GM19397 (cell line): ENCODE measurements at regions not wholly inside any gene's neighbourhood (a gene's known extent, or its start where the extent isn't known, plus 50 kb on each side); places are given as distances from the start of the nearest gene placed in this dataset.
A peak's percentile ranks its signal among the peaks of the same experiment; 100 is the strongest.
"Not testable (repeated sequence)": the region's sequence is repeated elsewhere in the genome, so short reads cannot be mapped to it uniquely, and the experiment has no call there.

Experiments
- ATAC-seq: cut with Tn5 transposase; IDR thresholded peaks from one replicate; pipeline ENCODE4 v1.9.1; 2021; ENCODE audit warnings: mild to moderate bottlenecking, moderate library complexity; ENCODE audit not compliant: unreplicated experiment

DNA sequence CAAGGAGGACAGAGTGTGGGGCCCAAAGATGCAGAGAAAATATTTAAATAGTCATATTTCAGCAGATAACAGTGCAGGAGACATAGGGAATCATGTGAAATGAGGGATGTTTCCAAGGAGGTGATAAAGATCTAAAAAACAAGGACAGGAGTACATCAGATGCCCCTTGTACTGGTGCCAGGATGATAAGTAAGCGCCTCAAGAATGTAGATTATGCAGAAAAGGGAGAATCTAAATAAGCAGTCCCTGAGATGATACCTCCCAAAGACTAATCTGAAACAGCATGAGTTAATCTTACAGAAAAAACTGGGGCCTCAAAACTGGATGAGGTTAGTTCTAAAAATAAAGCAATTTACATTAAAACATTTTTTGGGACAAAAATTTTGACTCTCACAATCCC is 136.1 kb upstream of the WDFY3 start:
- no peak for ATAC-seq

DNA sequence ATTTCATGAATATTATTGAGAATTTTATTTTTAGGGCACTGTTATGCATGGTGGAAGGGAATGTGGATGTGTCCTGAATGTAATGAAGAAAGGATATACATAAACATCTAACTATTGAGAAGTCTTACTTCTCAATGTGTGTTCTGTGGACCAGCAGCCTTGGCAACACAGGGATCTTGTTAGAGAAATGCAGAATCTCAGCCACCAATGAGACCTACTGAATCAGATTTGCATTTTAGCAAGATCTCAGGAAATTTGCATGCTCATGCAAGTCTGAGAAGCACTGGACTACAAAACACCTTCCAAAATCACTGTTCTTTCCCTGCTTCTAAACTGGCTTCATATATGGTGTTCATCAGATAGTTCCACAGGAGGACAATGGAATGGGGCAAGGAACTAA is 139.7 kb upstream of the WDFY3 start:
- no peak for ATAC-seq

DNA sequence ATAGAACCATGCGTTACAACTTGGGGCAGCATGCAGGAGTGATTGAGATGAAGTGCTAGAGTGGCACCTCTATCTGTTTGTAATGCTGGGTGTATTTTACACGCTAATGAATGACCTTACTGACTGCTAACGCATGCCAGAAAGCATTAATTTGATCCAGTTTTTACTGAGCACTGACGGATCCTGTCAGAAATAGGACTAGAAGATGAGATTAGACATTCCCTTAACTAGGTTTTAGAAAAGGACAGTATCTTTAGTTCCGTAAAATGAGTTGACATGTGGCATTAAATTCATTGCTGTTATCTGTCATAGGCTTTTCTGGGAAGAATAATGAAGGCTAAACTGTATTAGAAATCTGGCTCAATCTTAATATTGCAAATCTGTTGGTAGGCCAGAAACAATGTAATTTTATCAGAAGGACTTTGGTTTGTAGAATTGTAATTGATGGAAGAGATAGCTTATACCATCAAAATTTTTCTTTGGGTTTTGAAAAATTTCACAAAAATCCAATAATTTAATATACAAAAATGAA is 140.4 kb upstream of the WDFY3 start:
- no peak for ATAC-seq

DNA sequence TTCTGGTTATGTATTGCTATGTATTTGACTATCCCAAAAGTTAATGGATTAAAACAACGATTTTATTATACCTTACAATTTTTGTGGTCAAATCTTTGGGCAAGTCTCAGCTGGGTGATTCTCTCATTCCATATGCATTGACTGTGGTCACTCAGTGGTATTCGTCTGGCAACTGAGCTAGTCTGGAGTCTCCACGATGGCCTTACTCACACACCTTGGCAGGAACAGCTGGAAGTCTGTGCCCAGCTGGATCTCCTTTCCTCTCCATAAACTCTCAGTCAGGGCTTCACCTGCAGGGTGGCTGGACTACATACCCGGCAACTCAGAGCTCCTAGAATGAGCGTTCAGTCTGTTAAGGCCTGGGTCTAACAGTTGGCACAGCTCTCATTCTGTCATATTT is 141.1 kb upstream of the WDFY3 start:
- ATAC-seq: no peak

DNA sequence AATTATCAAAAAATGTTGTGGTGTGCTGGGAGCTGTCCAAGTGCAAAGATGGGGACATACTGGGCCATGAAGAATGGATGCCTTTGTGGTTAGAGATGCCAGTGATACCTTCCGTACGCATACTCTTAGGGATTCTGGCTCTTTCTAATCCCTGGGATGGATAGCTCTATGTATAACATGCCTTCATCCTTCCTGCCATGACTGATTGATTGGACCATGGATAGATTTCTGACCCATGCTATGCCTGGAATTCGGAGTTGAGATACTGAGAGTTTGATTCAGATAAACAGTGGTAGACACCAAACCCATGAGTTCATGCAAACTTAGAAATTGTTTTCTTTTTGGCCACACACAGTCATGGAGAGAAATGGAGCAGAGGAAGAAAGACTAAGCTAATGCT is 147.2 kb upstream of the WDFY3 start:
- no peak for ATAC-seq

DNA sequence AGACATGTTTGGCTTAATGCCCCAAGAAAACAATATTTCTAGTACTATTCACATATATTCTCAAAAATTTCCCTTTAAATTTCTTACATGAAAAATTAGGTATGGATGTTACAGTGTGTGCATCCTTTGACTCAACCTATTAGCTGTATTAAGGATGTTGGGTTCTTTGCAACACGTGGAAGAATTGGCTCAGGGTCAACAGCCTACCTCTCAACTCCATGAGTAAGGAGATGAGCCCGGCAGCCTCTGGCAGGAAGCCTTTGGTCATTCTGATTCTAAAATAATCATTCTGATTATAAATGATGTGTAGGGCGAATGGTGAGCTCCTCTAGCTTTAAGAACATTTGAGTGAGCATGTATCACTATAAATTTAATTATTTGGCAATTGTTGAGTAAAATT is 148.0 kb upstream of the WDFY3 start:
- ATAC-seq: no peak

DNA sequence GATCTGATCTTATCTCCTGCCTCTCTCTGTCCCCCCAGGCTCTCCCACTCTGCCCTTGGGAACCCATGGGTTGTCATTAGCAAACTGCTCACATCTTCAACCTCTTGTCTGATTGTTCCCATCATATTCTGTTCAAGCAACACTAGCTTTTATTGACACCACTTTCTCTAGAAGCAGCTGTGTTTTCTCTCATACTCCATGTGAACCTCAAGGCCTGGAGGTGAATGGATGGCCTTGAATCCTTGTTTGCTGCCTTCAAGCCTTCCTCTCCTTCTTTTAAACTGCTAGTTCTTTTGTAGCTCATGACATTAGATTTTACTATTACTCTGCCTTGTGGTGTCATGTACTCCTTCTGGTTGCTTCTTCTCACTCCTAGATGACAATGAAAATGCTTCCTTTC is 149.5 kb upstream of the WDFY3 start:
- no peak for ATAC-seq

DNA sequence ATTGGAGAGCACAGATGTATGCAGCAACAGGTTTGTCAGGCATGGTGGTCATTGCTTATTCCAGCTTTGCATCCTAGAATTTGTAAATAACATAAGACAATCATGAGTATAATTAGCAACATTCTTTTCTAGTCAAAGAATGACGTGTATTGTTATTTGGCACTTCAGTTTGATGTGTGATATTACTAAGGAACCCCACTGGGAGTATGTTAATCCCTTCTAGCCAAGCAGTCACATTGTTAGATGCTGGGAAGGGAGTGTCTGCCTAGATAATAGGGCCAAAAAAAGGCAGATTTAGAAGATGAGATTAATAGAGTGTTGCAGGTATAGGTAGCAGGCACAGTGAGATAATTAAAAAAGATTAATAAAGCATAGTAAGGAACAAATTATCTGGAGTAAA is 159.2 kb upstream of the WDFY3 start:
- no peak for ATAC-seq

DNA sequence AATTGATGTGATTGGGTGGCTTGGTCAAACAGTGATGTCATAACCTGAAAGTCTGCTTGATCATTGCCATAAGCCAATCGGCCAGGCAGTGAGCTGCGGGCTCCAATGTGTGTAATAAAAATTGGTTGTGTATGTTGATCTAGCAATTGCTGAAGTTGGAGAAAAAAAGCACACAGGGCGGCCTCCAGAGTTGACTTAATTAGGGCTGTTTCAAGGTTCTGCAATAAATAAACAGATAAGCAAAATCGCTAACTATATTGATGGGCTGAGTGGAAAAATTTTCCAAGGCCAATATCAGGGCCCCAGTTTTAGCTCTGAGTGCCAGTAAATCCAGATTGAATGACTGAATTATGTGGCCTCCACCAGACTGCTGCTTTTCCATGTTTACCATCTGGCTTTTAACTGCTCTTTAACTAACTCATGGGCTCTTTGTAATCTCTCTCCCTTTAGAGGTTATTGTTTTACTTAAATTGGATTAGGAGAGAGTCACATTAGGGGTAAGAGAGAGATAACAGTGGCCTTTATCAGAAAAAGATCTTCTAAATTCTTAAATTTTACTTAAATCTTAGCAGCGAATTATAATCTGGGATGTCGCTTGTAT is 160.6 kb upstream of the WDFY3 start:
- no peak for ATAC-seq

DNA sequence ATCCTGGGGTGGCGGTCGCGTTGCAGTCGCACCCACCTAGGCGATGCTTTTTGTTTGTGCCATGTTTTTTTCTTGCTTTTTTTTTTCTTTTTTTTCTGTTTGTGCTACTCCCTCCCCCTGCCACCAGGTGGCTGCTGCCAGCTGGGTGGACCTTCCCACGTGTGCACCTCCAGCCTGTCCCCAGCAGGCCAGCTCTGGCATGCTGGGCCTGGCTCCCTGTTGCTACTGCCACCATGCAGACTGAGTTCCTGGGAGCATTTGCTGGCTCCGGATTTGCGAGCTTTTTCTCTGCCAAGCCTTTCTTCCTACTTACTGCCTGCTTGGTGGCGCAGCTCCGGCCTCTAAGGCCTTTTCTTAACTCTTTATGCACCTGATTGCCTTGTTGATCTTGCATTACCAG is 161.2 kb upstream of the WDFY3 start:
- peak; percentile 98 for ATAC-seq

DNA sequence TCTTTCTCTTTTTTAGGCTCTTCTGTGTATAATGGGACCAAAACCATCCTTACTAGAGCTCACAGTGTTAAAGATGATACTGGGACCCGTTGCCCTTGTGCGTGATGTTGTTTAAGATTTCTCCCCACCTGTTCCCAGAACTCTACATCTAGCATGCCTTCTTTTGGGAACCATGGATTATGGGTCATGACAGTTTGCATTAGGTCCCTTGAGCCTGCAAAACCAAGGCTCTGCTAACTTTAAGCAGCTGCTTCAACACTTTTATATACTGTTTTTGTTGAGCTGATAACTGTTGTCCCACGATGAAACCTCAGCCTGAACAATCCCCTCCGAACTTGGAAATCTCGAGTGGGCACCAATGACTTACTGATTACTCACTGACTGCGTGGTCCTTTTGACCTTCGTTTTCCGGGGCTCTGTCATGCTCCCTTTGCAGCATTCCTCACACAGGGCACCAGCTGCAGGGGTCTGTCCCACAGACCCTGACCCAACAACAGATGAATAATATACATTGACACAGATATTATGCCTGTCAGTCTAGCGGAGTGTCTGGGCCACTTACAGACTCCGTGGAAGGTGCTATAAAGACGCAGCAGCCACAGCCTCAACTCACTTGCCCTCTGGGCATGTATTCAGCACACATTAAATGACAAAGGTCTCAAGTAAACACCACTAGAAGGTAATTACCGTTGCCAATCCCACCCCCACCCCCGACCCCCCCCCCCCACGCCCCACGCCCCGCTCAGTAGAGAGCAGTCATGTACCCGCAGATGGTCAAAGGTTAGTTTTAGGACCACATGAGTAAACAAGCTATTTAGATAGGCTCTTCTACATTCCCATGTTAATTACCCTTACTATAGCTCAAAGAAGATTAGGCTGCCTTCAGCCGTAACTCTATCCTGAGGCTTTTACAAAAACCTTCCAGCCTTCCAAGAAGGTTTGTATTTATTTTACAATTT is 162.0 kb upstream of the WDFY3 start:
- ATAC-seq: no peak

DNA sequence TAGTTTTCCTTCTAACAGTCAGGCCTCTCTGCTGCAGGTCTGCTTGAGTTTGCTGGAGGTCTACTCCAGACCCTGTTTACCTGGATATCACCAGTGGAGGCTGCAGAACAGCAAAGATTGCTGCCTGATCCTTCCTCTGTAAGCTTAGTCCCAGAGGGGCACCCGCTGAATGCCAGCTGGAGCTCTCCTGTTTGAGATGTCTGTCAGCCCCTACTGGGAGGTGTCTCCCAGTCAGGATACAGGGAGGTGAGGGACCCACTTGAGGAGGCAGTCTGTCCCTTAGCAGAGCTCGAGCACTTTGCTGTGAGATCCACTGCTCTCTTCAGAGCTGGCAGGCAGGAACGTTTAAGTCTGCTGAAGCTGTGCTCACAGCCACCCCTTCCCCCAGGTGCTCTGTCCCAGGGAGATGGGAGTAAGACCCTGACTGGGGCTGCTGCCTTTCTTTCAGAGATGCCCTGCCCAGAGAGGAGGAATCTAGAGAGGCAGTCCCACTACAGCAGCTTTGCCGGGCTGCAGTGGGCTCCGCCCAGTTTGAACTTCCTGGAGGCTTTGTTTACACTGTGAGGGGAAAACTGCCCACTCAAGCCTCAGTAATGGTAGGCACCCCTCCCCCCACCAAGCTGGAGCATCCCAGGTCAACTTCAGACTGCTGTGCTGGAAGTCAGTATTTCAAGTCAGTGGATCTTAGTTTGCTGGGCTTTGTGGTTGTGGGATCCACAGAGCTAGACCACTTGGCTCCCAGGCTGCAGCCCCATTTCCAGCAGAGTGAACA is 163.1 kb upstream of the WDFY3 start:
- not testable (repeated sequence) for ATAC-seq

DNA sequence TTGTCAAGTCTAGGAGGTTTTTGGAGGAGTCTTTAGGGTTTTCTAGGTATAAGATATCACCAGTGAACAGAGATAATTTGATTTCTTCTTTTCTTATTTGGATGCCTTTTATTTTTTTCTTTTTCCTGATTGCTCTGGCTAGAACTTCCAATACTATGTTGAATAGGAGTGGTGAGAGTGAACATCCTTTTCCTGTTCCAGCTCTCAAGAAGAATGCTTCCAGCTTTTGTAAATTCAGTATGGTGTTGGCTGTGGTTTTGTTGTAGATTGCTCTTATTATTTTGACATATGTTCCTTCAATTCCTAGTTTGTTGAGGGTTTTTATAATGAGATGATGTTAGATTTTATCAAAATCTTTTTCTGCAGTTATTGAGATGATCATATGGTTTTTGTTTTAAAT is 165.6 kb upstream of the WDFY3 start:
- ATAC-seq: no peak

DNA sequence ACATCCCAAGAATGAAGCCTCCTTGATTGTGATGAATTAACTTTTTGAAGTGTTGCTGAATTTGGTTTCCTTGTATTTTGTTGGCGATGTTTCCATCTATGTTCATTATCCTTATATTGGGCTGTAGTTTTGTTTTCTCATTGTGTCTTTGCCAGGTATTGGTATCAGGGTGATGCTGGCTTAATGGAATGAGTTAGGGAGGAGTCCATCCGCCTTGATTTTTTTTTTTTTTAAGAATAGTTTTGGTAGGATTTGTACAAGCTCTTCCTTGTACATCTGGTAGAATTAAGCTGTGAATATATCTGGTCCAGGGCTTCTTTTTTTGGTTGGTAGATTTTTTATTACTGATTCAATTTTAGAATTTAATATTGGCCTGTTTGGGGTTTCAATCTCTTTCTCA is 166.1 kb upstream of the WDFY3 start:
- no peak for ATAC-seq

DNA sequence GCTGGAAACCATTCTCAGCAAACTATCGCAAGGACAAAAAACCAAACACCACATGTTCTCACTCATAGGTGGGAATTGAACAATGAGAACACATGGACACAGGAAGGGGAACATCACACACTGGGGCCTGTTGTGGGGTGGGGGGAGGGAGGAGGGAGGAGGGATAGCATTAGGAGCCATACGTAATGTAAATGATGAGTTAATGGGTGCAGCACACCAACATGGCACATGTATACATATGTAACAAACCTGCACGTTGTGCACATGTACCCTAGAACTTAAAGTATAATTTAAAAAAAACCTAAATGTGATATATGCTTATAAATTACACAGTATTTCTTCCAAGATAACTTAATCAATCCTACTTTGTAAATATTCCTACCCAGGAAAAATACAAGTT is 173.3 kb upstream of the WDFY3 start:
- not testable (repeated sequence) for ATAC-seq

DNA sequence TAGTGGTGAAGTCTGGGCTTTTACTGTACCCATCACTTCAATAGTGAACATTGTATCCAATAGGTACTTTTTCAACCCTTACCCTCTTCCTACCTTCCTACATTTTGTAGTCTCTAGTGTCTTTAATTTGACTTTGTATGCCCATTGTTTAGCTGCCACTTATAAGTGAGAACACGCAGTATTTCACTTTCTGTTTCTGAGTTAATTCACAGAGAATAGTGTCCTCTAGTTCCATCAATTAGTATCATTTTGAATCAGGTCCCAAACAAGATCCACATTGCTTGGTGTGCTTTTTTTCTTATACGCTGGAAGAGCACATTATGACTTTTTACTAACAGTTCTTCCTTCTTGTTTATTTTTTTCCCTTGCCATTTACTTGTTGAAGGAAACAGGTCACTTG is 176.0 kb upstream of the WDFY3 start:
- ATAC-seq: no peak

DNA sequence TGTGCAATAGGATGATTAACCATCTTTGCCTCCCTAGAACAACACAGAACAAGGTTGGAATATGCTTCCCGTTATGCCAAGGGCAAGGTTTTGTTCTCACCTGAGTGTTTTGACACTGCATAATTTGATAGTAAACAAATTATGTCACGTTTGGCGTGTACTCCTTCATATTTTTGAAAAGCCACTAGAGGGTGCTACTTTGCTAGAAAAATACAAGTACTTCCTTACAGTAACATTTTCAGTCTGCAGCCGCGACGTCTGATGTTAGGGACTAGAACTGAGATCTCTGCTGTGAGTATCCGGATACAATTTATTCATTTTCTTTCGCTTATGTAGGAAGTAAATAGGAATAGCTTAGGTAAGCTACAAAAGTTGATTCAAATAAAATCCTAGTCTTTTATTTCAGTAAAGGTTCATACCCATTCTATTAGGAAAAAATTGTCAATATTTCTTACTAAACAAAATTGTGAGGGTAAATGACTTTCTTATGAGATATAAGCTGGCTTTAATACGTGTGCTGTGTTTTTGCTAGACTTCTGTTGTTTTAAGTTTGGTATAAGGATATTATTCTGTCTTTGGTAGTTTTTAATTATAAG is 181.1 kb upstream of the WDFY3 start:
- peak; percentile 81 for ATAC-seq

DNA sequence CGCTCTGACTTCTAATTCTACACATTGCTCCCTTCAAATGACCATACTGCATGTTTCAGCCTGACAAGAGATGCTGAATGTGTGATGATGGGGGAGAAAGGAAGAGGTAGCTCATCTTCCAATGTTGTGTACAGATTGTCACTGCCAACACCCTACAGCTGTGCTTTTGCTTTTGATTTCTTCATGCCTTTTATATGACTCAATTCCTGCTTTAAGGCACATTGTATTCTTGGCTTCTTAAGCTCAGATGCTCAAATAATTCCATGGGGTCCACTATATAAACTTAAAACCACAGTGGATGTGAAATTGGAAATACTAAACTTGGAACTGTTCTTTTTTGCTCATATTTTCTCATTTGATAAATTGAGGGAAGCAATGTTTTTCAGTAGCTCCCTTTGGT is 183.2 kb upstream of the WDFY3 start:
- no peak for ATAC-seq

DNA sequence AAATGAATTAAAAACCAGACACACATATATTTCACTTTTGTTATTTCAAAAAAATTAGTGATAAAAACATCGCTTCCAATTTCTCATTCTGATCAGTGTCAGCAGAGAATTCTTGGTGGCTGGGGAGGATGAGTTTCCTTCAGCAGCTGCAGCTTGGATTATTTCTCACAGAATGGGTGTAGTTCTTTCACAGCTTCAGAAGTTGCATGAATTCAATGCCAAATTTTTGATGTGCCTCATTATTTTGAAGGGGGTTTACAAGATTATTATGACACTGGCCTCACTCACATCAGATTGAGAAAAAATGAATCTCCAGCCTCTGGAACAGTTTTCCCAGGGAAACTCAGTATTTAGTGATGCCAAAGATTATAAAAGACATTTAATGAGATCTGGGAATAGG is 184.9 kb upstream of the WDFY3 start:
- ATAC-seq: no peak

DNA sequence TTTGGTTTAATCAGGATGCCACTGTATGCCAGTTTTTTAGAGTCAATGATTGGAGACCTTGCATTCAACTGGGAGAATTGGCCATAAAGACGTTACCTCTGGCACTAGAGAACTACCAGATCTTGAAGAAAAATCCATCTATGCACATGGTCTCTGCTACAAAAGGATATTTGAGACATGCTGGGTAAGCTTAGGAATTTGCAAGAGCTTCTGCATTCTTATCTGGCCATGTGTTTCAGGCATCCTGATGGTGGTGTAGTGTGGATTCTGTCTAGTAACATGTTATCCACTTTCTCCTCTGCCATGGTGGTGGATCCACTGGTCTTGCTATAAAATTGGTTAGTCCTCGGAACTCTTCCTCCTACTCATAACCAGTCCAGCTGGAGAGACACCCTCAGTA is 185.3 kb upstream of the WDFY3 start:
- ATAC-seq: no peak

DNA sequence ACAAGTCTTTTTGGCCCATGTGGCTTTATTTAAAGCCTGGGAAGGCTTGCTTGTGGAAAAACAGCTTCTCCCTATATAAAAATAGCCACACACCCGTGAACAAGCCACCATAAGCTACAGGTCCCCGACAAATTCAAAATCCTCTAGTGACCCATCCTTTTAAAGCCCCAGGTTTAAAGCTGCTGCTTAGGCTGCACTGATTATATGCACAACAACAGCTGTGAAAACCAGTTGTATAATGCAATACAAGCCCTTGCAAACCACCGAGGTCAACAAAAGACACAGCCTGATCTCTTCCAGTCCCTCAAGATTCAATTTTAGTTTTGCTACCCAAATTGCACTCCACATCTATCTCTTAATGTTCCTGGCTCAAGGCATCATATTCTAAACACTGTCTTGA is 186.0 kb upstream of the WDFY3 start:
- no peak for ATAC-seq
